GM18519 (cell line): ENCODE measurements at regions not wholly inside any gene's neighbourhood (a gene's known extent, or its start where the extent isn't known, plus 50 kb on each side); places are given as distances from the start of the nearest gene placed in this dataset.

Experiments
- ATAC-seq: cut with Tn5 transposase; IDR thresholded peaks from one replicate; pipeline ENCODE4 v1.9.1; 2021; ENCODE audit warnings: mild to moderate bottlenecking, moderate library complexity; ENCODE audit not compliant: unreplicated experiment, low FRiP score

DNA sequence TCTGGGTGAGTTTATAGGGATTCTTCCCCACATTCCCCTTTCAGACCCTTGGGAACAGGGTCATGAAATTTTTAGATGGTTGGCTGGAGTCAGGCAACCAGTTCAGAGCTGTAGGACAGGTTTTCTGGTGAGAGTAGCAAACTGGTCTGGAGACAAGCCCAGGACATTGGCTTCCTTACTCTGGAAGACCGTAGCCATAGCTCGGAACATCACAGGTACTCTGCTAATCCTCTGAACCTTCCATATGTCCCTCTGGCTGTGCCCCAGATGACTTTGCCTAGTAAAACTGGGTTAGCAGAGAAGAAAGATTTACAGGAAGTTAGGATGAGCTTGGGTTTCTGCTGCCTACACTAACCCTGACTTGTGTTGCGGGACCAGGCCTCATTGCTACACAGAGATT lies 104.5 kb upstream of the MKLN1 start:
- ATAC-seq, result no peak

DNA sequence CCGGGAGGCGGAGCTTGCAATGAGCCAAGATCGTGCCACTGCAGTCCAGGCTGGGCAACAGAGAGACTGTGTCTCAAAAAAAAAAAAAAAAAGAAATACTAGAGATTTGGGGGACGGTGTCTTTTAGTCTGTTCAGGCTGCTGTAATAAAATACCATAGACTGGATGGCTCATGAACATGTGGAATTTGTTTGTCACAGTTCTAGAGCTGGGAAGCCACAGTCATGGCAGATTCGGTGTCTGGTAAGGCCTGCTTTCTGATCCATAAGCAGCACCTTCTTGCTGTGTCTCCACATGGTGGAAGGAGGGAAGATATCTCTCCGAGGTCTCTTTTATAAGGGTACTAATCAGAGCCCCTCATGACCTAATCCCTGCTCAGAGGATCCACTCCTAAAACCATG lies 102.7 kb upstream of the MKLN1 start:
- ATAC-seq, result no peak

DNA sequence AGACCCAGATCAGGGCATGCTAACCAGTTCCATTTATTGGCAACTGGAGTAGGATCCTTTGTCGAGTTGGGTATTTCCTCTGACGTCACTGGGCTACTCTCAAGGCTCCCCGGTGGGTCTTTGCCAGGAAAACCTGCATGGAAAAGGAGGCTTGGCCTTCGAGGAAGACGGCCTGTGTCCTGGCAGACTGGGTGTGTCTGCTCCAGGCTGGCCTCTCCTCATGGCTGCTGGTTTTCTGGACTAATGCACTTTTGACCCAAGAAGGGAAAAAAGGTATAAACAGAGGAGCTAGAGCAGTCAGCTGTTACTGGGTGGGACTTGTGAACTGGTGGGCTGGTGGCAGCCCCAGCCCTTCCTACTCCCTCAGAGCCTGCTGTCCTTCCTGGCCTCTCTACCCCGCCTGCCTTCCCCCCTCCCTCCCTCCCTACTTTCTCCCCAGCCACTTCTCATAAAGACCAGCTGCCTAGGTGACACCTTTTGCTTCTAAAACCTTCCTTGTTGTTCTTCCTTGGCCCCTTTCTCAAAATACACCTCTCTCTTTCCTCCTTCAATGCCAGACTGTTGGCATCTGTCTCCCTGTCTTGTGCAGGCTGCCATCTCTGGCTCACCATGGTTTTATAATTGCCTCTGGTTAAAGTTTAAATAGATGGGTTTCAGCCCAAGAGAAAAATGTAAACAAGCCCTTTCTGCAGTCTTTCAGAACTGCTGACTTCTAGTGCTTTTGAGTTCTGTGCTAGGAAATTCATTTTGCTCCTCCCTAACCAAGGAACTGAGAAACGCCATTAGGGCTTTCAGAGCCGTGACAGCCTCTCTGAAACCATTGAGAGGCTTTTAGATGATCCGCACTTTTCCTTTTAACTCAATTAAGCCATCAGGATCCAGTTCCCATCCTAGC lies 101.8 kb upstream of the MKLN1 start:
- ATAC-seq, result no peak

DNA sequence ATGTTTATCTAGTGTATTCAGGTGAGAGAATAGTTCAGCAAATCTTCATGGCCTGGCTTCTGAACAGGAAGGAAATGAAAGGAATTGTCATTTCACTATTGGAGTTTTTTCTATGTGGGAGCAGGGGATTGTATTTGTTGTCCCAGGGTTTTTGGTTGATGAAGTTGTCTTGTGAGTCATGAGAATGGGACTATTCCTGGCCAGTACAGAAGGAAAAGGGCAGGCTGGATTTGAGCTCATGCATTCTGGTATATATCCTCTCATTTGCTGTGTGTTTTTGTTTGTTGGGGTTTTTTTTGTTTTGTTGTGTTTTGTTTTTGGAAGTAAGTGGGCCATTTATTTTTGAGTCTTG lies 101.2 kb upstream of the MKLN1 start:
- ATAC-seq, result no peak

DNA sequence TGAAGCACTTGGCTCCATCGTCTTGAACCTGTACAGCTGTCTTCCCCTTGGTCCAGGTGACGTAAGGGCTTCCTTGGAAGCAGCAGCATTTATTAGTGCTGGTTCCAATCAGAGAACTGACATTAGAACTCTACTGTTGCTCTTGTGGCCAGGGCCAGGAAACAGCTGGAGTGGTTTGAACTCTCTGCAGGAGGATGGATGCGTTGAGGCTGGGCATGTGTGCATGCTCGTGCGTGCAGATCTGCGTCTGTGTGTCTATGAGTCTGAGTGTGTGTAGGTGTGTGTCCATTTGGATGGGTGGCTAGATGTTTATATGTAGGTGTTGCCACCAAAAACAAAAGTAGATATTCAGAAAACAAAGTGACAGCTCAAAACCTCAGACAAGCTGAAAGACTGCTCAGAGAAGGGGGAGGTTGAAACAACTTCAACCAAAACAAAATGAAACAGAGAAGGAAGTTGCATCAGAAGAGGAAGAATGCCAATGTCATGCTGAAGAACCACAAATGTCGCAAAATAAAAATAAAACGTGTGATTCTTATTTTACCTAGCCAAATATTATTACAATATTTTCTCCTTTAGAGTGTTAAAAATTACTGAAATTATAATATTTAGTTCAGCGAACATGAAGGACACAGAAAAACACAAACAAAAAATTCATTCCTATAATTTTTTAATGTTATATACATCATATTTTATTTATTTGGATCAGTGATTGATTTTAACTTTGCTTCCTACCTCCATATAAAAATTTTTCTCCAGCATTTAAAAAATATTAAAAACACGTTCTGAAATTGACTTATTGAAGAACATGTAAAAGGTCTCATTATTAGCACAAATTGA lies 96.1 kb upstream of the MKLN1 start:
- ATAC-seq, result peak; percentile 72

DNA sequence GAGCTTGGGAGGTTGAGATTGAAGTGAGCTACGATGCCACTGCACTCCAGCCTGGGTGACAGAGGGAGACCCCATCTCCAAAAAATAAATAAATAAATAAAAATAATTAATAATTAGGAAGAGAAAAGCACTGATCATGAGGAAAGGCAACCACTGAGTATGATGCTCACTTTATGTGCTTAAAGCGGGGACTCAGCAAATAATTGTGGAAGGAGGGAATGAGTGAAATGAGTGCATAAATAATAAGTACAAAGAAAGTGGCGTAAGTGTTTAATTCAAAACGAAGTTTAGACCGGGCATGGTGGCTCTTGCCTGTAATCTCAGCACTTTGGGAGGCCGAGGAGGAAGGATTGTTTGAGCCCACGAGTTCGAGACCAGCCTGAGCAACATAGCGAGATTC lies 94.9 kb upstream of the MKLN1 start:
- ATAC-seq, result no peak

DNA sequence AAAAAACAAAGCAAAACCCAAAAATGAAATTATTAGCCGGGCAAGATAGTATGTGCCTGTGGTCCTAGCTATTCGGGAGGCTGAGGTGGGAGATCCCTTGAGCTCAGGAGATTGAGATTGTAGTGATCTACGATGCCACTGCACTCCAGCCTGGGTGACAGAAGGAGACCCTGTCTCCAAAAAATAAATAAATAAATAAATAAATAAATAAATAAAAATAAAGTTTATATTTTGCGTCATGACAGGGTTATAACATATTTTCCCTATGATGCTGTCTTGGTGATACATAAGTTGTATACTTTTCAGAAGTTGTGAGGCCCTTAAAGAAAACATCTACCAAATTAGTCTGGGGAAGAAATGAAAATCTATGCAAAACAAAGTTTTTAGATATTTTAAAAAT lies 94.5 kb upstream of the MKLN1 start:
- no peak for ATAC-seq

DNA sequence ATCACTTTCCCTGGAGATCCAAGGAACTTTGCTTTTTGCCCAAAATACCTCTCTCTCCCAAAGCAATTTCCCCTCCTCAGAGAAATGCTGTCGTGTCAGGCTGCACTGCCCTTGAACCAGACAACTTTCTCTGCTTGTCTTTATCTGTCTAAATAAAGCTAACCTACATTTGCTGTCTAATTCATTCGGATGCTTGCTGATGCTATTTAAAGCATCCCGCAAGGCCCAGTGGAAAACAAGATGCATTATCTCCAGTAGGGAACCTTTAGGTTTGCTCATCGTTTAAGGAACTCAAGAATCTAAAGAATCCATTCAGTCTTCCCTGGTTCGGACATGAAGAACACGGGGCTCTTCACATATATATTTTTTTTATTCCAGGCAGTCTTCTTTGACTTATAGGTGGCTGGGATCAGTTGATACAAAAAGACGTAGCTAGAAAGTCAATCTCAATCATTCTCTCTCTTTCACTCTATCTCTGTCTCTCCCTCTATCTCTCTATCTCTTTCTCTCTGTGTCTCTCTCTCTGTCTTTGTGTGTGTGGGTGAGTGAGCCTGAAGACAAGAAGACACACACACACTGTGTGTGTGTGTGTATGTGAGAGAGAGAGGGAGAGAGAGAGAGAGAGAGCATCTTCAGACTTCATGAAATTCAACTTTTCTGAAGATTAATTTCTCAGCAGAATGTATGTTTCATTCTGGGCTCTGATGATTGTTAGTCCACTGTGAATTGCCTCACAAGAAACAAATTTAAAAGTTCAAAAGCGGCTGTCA lies 92.8 kb upstream of the MKLN1 start:
- ATAC-seq, result no peak

DNA sequence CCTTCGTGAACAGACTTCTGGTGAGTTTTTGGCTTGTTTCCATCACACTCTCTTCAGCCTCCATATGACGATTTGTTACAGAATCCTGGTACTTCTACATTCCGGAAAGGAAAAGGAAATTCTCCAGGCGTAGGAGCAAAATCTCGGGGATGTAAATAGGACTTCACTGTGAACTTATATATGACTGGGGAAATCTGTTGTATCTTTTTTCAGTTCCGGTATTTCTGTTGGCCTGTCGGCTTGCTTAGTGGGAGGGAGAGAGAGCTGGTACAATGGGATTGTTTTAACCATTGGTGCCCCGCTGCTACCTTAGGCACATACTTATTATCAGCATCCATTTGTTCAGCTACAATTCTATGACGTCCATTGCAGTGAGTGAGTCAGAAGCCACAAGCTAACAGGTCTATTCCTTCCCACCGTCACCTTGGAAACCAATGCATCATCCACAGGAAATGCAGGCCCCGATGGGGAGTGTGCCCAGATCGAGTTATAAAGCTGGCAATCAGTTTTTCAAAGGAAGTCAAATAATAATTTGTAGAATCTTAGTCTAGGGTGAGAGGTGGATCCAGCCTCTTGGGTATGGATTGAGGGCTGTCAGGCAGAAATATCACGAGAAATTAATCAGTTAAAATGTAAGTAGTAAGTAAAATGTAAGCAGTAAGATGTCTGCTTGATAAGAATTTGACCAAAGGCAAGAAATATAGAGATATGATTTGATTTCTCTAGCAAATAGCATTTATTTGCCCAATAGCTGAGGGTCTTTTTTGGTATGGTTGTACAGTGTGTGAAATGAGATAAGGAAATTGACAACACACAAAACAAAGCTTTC lies 92.0 kb upstream of the MKLN1 start:
- no peak for ATAC-seq

DNA sequence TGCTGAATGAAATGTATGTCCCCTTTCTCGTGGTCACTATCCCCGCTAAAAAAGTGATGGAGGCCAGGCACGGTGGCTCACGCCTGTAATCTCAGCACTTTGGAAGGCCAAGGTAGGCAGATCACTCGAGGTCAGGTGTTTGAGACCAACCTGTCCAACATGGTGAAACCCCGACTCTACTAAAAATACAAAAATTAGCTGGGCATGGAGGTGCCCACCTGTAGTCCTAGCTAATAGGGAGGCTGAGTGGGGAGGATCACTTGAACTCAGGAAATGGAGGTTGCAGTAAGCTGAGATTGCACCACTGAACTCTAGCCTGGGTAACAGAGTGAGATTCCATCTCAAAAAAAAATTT lies 91.4 kb upstream of the MKLN1 start:
- ATAC-seq, result no peak

DNA sequence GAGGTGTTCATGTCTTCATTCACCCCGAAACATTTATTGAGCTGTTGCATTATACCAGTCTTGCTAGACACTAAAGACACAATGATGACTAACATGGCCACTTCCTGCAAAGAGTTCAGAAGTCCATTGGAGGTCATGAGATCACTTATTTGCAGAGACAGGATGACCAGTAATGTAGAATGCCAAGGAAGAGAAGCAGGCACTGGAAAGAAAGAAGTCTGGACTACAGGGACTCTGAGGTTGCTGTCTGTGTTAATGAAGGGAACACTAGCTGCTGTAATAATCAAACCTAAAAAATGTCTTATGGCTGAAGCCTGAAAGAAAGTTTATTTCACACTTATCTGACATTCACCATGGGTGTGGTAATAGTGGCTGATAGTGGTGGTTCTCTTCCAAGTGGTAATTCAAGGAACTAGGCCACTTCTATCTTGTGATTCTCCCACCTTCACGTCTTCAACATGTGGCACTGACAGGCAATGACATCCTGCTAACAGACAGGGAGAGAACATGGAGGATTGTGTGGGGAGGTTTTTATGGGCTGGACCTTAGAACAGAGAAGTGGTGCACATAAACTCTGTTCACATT lies 89.2 kb upstream of the MKLN1 start:
- no peak for ATAC-seq

DNA sequence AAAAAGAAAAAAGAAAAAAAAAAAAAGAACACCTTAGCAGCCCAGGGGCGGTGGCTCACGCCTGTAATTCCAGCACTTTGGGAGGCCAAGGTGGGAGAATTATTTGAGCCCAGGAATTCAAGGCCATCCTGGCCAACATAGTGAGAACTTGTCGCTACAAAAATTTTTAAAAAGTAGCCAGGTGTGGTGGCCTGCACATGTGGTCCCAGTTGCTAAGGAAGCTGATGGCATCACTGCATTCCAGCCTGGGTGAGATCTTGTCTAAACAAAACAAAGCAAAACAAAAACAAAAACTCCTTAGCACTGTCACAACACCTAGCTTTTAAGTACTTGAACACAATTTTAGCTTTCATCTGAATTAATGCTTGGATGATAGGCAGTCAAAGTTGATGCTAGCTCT lies 86.3 kb upstream of the MKLN1 start:
- ATAC-seq, result no peak

DNA sequence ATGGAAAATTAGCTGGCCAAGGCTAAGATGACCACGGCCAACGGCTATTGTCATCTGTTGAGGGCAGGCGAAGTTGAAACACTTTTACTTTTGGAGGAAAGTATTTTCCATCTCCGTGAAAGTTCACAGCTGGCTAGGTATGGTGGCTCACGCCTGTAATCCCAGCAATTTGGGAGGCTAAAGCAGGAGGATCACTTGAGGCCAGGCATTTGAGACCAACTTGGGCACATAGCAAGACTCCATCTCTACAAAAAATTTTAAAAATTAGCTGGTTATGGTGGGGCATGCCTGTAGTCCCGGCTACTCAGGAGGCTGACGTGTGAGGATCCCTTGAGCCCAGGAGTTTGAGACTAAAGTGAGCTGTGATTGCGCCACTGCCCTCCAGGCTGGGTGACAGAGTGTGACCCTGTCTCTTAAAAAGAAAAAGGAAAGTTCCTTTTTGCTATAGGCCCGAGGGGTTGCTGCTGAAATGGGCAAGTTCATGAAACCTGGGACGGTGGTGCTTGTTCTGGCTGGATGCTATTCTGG lies 85.5 kb upstream of the MKLN1 start:
- ATAC-seq, result no peak

DNA sequence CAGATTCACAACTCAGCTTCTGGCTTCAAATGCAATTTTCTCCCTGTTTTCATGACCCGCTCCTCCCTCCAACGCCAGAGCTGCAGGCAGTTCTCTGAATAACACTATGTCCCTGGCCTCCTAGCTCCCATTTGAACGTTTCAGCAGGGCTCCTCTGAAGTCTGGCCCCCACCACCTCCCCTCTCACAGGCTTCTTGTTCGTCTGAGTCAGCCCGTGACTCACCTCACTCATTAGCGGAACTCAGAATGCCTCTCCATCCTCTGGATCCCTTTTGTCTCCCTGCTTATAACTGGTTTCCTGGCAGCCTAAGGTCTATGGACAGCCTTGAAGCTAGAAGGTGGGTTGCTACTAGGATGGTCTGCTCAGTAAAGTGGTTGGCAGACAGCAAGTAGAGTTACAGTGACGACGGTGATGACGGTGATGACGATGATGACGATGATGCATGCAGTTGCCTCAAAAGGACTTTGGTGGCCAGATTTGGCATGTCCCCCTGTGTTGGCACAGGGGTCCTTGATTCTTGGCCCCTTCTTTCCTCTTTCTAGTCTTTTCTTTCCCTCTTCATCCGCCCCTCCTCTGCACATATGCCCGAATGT lies 83.3 kb upstream of the MKLN1 start:
- ATAC-seq, result no peak

DNA sequence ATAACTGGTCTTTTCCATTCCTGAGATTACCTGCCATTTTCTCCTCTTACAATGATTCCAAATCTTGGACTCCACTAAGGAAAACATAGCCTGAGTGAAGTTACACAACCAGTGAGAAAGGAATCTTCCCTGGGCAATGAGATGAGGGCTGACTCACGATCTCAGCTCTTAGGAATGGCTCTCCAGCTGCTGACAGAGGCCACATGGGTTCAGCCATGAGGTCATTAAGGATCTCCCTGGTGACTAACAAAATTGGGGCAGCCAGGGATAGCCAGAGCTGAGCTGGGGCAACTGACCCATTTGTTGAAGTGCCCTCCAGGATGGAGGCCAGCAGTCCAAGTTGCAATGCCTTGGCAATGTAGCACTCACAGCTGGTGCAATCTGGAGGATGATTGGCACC lies 78.7 kb upstream of the MKLN1 start:
- no peak for ATAC-seq

DNA sequence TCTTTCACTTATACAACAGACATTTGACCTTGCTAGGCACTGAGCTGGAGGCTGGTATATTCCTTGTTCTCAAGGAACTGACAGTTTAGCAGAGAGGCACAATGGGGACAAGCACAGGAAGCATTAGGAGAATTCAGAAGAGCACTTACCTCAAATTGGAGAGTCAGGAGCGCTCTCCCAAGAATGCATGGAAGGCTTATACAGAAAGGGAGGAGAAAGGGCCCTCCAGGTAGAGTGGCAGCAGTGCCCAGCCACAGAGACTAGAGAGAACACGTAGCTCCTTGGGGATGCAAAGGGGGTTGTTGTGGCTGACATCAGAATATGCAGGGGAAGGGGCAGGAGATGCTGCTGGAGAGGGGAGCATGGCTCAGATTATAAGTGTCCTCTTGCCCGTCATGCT lies 78.2 kb upstream of the MKLN1 start:
- no peak for ATAC-seq

DNA sequence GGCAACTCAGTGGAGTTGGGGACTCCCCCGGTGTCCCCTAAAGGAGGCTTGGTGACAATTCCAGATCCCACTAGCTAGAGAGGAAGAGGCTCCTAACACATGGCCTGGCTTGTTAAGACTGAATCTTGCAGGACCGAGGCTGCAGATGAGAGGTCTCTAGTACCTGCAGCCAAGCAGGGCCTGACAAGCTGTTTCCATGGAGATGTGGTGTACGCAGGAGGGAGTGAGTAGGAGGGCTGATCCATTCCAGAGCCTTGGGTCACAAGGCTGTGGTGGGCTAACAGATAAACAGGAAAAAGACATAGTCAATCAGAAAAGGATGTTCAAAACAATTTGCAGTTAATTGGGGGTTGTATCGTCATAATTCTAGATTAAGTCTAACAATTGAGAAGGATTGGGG lies 77.3 kb upstream of the MKLN1 start:
- no peak for ATAC-seq

DNA sequence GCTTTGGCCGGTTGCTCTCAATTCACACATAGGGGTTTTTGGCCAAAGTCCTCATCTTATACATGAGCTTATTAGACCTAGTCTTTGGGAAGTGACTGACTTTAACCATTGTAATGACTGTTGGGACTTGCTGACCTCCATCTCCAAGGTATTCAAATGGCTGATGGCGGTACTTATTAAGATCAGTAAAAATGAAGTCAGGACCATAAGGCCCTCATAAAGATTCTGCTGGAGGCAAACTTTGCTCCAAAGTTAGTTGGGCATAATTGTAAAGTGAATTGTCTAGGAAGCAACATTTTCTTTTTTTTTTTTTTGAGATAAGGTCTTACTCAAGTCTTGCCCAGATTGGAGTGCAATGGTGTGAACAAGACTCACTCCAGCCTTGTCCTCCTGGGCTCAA lies 76.3 kb upstream of the MKLN1 start:
- no peak for ATAC-seq

DNA sequence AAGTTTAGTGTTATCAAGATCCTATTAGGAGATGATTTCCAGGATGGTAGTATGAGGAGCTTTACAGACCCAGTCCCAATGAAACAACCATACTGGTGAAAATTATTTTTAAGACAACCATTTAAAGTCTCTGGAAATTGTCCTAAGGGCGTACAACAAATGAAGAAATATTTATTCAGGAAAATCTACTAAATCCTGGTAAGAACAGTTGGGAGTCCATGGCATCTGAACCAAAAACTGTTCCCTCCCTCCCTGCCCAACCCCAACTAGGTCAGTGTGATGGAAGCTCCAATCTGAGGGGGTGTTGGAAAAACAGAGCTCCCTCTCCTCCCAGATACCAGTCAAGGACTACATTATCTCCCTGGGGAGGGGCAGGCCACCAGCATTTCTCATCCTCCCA lies 74.7 kb upstream of the MKLN1 start:
- no peak for ATAC-seq
